Smooth muscle cell (in vitro differentiated cells): ENCODE measurements at regions not wholly inside any gene's neighbourhood (a gene's known extent, or its start where the extent isn't known, plus 50 kb on each side); places are given as distances from the start of the nearest gene placed in this dataset.

Experiments used
- DNase-seq: peaks from one replicate; lab custom pipeline; 2025; ENCODE audit not compliant: unreplicated experiment; lab: John Stamatoyannopoulos, UW
- H2AFZ ChIP-seq: fragments of 200-600 bp; sonication (generic); 2 replicates; pipeline ENCODE4 v1.6.0; 2016; ENCODE audit warnings: antibody characterized with exemption, low read depth, mild to moderate bottlenecking
- H3F3A ChIP-seq: fragments of 200-600 bp; sonication (generic); 2 replicates; pipeline ENCODE4 v1.6.0; 2017; ENCODE audit warnings: antibody characterized with exemption, low read depth
- H3K27ac ChIP-seq: fragments of 200-600 bp; sonication (generic); 2 replicates; pipeline ENCODE4 v1.5.1; 2016; ENCODE audit warnings: low read depth, mild to moderate bottlenecking
- H3K27me3 ChIP-seq: fragments of 200-600 bp; sonication (generic); 2 replicates; pipeline ENCODE4 v1.6.1; 2016; ENCODE audit warnings: low read depth, mild to moderate bottlenecking
- H3K36me3 ChIP-seq: fragments of 200-600 bp; sonication (generic); 2 replicates; pipeline ENCODE4 v1.5.1; 2016; ENCODE audit warnings: low read depth
- H3K4me1 ChIP-seq: fragments of 200-600 bp; sonication (generic); 2 replicates; pipeline ENCODE4 v1.5.1; 2016; ENCODE audit warnings: low read depth
- H3K4me2 ChIP-seq: fragments of 200-600 bp; sonication (generic); 2 replicates; pipeline ENCODE4 v1.6.0; 2016; ENCODE audit warnings: mild to moderate bottlenecking
- H3K4me3 ChIP-seq: fragments of 200-600 bp; sonication (generic); 2 replicates; pipeline ENCODE4 v1.5.1; 2016; ENCODE audit warnings: mild to moderate bottlenecking
- H3K79me2 ChIP-seq: fragments of 200-600 bp; sonication (generic); 2 replicates; pipeline ENCODE4 v1.6.0; 2016; ENCODE audit warnings: low read depth, mild to moderate bottlenecking
- H3K9ac ChIP-seq: fragments of 200-600 bp; sonication (generic); 2 replicates; pipeline ENCODE4 v1.6.0; 2016; ENCODE audit warnings: low read depth
- H3K9me3 ChIP-seq: fragments of 200-600 bp; sonication (generic); replicated peaks from 2 replicates; pipeline ENCODE4 v1.5.1; 2016; ENCODE audit warnings: low read depth
- H4K20me1 ChIP-seq: fragments of 200-600 bp; sonication (generic); 2 replicates; pipeline ENCODE4 v1.6.0; 2016; ENCODE audit warnings: low read depth
- WGBS: methylation state at CpG from one replicate; pipeline ENCODE4 v1.1.7; 2016; ENCODE audit warnings: low lambda C conversion rate; 5-methylcytosine and 5-hydroxymethylcytosine counted together
- TF ChIP-seq, protein P1 (sequence below): fragments of 200-600 bp; sonication (generic); IDR thresholded peaks from 2 replicates; pipeline ENCODE4 v1.5.1; 2017; ENCODE audit warnings: borderline replicate concordance, mild to moderate bottlenecking, antibody characterized with exemption; ENCODE audit not compliant: insufficient read depth, poor library complexity, severe bottlenecking

DNA sequence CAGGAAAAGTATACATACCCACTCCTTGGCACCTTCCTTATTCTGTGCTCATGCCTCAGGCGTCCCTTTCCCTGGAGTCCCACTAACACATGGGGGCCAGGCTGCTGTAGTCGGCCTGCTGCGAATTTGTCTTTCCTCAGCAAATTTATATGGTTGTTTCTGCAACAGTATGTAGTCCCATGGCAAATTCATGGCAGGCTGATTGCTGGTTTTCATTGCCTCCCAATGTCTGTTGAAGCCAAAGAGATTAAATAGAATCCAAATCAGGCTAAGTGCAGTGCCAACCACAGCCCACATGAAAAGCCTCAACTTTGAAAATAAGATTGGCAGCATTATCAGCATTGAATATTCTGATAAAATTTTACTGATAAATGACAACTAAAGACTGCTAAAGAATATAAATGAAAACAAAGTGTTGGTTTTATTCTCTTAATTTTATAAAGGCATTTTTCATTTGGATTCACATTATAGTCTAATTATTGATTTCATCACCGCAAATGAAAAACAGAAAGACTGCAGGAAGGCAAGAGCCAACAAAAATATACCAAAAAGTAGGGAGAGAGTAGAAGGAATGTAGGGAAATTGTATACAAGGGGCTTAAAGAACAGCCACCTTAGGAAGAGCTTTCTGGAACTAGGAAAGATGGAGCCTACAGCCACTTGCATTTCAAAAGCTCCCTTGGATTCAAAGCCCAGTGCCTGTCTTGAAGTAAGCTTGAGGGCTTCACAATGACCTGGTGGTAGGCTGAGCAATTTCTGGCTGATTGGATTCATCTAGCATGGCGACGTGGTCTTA is 283.7 kb upstream of the MMADHC start:
- Histone ChIP-seq H2AFZ (no peak overlapping the region), H3K27me3 (no peaks in the 10 kb centered on the region), H3K4me3 (no peak overlapping the region), H3F3A (no peaks in the 10 kb centered on the region), H3K9ac (no peak overlapping the region), H3K4me1 (no peaks in the 10 kb centered on the region), H3K79me2 (no peaks in the 10 kb centered on the region), H3K36me3 (no peaks in the 10 kb centered on the region), H4K20me1 (no peaks in the 10 kb centered on the region), H3K4me2 (no peak overlapping the region), H3K9me3 (no peaks in the 10 kb centered on the region), H3K27ac (no peak overlapping the region)
- DNase-seq: no peak
- TF ChIP-seq, protein P1, sequence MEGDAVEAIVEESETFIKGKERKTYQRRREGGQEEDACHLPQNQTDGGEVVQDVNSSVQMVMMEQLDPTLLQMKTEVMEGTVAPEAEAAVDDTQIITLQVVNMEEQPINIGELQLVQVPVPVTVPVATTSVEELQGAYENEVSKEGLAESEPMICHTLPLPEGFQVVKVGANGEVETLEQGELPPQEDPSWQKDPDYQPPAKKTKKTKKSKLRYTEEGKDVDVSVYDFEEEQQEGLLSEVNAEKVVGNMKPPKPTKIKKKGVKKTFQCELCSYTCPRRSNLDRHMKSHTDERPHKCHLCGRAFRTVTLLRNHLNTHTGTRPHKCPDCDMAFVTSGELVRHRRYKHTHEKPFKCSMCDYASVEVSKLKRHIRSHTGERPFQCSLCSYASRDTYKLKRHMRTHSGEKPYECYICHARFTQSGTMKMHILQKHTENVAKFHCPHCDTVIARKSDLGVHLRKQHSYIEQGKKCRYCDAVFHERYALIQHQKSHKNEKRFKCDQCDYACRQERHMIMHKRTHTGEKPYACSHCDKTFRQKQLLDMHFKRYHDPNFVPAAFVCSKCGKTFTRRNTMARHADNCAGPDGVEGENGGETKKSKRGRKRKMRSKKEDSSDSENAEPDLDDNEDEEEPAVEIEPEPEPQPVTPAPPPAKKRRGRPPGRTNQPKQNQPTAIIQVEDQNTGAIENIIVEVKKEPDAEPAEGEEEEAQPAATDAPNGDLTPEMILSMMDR: no peak
- WGBS: 96% methylated on average over 6 of the region's 6 CpGs

DNA sequence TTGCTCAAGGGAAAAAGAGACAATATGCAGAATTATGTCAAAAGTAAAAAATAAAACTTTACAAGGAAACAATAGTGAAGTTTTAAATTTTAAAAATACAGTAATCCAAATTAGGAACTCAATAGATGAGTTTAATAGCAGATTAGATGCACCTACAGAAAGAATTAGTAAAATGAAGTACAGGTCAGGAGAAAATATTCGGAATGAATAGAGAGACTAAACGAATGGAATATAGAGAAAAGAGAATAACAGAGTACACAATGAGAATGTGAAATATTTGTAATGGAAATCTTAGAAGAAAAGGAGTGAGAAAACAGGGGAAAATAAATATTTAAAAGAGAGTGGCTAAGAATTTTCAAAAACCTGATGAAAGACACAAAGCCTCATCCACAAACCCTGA is 275.7 kb upstream of the MMADHC start:
- Histone ChIP-seq H3K4me2 (no peak overlapping the region), H3K27ac (no peak overlapping the region)

DNA sequence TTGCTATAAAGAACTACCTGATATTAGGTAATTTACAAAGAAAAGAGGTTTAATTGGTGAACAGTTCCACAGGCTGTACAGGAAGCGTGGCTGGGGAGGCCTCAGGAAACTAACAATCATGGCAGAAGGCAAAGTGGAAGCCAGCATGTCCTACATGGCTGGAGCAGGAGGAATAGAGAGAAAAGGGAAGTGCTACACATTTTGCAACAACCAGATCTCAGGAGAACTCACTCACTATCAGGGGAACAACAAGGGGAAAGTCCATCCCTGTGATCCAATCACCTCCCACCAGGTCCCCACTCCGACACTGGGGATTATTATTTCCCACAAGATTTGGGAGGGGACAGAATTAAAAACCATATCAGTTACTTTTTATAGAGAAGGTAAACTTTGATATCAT is 273.5 kb upstream of the MMADHC start:
- H3K79me2 ChIP-seq: no peaks in the 10 kb centered on the region
- WGBS: 94% methylated on average over 2 of the region's 2 CpGs
- H2AFZ ChIP-seq: peak overlapping the region; percentile 23
- DNase-seq: no peak
- TF ChIP-seq, protein P1: no peak
- H3K9me3 ChIP-seq: no peaks in the 10 kb centered on the region
- no peaks in the 10 kb centered on the region for H3K27me3 ChIP-seq
- H3K4me2 ChIP-seq: peak overlapping the region; percentile 60
- no peaks in the 10 kb centered on the region for H4K20me1 ChIP-seq
- no peaks in the 10 kb centered on the region for H3K36me3 ChIP-seq
- H3K4me1 ChIP-seq: peaks cover 6% of the 10 kb centered on the region
- peaks cover 12% of the 10 kb centered on the region for H3F3A ChIP-seq
- H3K27ac ChIP-seq: peak overlapping the region; percentile 88
- no peak overlapping the region for H3K4me3 ChIP-seq
- no peak overlapping the region for H3K9ac ChIP-seq

More for the DNA sequence above, 275.7 kb upstream of the MMADHC start:
- no peak overlapping the region for H3K9ac ChIP-seq
- WGBS: 94% methylated on average over 2 of the region's 2 CpGs
- H3K79me2 ChIP-seq: no peaks in the 10 kb centered on the region
- H3K27me3 ChIP-seq: no peaks in the 10 kb centered on the region
- peaks cover 6% of the 10 kb centered on the region for H3K4me1 ChIP-seq
- TF ChIP-seq, protein P1: no peak
- H4K20me1 ChIP-seq: no peaks in the 10 kb centered on the region
- H3K4me3 ChIP-seq: no peak overlapping the region
- H3K9me3 ChIP-seq: no peaks in the 10 kb centered on the region
- H3K36me3 ChIP-seq: no peaks in the 10 kb centered on the region
- no peak for DNase-seq
- peaks cover 12% of the 10 kb centered on the region for H3F3A ChIP-seq
- no peak overlapping the region for H2AFZ ChIP-seq

DNA sequence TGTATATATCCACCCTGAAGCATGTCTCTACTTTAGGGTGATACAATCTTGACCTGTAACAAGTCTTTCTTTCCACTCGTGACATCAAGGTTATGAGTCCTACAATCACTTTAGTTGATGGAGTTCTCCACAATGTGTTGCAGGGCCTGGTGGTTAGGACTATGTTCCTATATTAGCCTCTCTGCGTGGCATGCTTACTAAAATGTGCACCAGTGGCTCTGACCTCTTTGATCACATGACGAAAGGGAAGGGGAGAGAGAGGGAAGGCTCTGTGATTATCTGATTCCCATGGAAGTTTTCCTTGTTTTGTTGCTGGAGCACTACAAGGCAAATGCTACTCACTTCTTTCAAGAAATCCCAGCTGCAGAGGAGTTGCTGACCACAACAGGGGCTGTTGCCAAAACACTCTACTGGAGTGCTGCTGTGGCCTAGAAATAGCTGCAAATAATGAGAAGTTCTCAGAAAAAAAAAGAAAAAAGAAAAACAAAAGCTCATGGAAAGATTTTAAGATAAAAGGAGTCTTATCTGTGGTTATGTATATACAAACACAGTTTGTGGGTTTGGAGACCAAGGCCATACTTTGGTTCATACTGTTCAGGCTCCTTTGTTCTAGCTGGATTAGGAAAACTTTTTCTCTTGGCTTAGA is 272.8 kb upstream of the MMADHC start:
- no peaks in the 10 kb centered on the region for H3K79me2 ChIP-seq

More for the DNA sequence above, 272.8 kb upstream of the MMADHC start:
- TF ChIP-seq, protein P1: no peak
- Histone ChIP-seq H3K27me3 (no peaks in the 10 kb centered on the region), H3K4me1 (peaks cover 6% of the 10 kb centered on the region), H2AFZ (peak overlapping the region; percentile 23), H3K4me2 (peak overlapping the region; percentile 60), H3K9ac (no peak overlapping the region), H4K20me1 (no peaks in the 10 kb centered on the region), H3K27ac (peak overlapping the region; percentile 88), H3F3A (peaks cover 12% of the 10 kb centered on the region), H3K4me3 (no peak overlapping the region), H3K9me3 (no peaks in the 10 kb centered on the region), H3K36me3 (no peaks in the 10 kb centered on the region)
- 50% methylated on average over 3 of the region's 3 CpGs for WGBS
- DNase-seq: no peak
